ENCODE measurements at regions not wholly inside any gene's neighbourhood (a gene's known extent, or its start where the extent isn't known, plus 50 kb on each side); places are given as distances from the start of the nearest gene placed in this dataset.

DNA sequence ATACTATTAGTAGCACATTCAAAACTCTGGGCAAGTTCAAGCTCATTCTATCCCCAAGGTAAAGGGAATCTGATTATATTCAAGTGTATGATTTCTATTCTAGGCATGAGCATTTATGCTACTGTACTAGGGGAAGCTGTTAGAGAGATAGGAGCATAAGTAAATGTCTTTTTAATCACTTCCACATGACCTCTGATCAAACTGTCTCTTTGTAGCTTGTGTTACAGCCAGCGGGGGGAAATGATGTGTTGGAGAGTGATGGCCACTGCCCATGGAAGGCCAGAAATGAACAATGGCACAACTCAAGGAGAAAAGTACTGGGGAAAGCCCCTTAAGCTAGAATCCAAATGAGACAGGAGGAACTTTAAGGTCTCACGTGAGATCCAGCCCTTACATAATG is 894.9 kb upstream of the CDH2 start:
- TF ChIP-seq, protein P1, sequence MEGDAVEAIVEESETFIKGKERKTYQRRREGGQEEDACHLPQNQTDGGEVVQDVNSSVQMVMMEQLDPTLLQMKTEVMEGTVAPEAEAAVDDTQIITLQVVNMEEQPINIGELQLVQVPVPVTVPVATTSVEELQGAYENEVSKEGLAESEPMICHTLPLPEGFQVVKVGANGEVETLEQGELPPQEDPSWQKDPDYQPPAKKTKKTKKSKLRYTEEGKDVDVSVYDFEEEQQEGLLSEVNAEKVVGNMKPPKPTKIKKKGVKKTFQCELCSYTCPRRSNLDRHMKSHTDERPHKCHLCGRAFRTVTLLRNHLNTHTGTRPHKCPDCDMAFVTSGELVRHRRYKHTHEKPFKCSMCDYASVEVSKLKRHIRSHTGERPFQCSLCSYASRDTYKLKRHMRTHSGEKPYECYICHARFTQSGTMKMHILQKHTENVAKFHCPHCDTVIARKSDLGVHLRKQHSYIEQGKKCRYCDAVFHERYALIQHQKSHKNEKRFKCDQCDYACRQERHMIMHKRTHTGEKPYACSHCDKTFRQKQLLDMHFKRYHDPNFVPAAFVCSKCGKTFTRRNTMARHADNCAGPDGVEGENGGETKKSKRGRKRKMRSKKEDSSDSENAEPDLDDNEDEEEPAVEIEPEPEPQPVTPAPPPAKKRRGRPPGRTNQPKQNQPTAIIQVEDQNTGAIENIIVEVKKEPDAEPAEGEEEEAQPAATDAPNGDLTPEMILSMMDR (IDR thresholded peaks at IDR 0.05) = no peak
- TF ChIP-seq TFCP2L1 (CRISPR knock-in tag; IDR thresholded peaks at IDR 0.05) (no peak), POLR2A (IDR thresholded peaks at IDR 0.05; ENCODE audit: low read length) (no peak), RCOR1 (IDR thresholded peaks at IDR 0.05; ENCODE audit: low read depth, low read length) (no peak), ZFP36 (IDR thresholded peaks at IDR 0.05; ENCODE audit: borderline replicate concordance, partially characterized antibody) (no peak)
- TF ChIP-seq, protein P2, sequence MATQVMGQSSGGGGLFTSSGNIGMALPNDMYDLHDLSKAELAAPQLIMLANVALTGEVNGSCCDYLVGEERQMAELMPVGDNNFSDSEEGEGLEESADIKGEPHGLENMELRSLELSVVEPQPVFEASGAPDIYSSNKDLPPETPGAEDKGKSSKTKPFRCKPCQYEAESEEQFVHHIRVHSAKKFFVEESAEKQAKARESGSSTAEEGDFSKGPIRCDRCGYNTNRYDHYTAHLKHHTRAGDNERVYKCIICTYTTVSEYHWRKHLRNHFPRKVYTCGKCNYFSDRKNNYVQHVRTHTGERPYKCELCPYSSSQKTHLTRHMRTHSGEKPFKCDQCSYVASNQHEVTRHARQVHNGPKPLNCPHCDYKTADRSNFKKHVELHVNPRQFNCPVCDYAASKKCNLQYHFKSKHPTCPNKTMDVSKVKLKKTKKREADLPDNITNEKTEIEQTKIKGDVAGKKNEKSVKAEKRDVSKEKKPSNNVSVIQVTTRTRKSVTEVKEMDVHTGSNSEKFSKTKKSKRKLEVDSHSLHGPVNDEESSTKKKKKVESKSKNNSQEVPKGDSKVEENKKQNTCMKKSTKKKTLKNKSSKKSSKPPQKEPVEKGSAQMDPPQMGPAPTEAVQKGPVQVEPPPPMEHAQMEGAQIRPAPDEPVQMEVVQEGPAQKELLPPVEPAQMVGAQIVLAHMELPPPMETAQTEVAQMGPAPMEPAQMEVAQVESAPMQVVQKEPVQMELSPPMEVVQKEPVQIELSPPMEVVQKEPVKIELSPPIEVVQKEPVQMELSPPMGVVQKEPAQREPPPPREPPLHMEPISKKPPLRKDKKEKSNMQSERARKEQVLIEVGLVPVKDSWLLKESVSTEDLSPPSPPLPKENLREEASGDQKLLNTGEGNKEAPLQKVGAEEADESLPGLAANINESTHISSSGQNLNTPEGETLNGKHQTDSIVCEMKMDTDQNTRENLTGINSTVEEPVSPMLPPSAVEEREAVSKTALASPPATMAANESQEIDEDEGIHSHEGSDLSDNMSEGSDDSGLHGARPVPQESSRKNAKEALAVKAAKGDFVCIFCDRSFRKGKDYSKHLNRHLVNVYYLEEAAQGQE (IDR thresholded peaks at IDR 0.05) = no peak
